Ishikawa (cell line): ENCODE measurements at regions not wholly inside any gene's neighbourhood (a gene's known extent, or its start where the extent isn't known, plus 50 kb on each side); places are given as distances from the start of the nearest gene placed in this dataset.

Source experiments
- CEBPB ChIP-seq: IDR thresholded peaks from 2 replicates; pipeline ENCODE4 v1.6.1; 2012
- CREB1 ChIP-seq: IDR thresholded peaks from 2 replicates; pipeline ENCODE4 v1.6.1; 2012; ENCODE audit warnings: low read depth
- EGR1 ChIP-seq: IDR thresholded peaks from 2 replicates; pipeline ENCODE4 v1.6.1; 2012
- EP300 ChIP-seq: IDR thresholded peaks from 2 replicates; pipeline ENCODE4 v1.6.1; 2012; ENCODE audit warnings: borderline replicate concordance
- FOXM1 ChIP-seq: IDR thresholded peaks from 2 replicates; pipeline ENCODE4 v1.6.1; 2012; ENCODE audit warnings: low read depth, borderline replicate concordance
- NFIC ChIP-seq: IDR thresholded peaks from 2 replicates; pipeline ENCODE4 v1.6.1; 2012
- RAD21 ChIP-seq: IDR thresholded peaks from 2 replicates; pipeline ENCODE4 v1.6.1; 2012; ENCODE audit warnings: low read depth
- TAF1 ChIP-seq: IDR thresholded peaks from 2 replicates; pipeline ENCODE4 v1.6.1; 2012; ENCODE audit warnings: low read depth, mild to moderate bottlenecking
- TCF12 ChIP-seq: IDR thresholded peaks from 2 replicates; pipeline ENCODE4 v1.6.1; 2012; ENCODE audit warnings: low read depth
- TEAD4 ChIP-seq: IDR thresholded peaks from 2 replicates; pipeline ENCODE4 v1.6.1; 2012
- YY1 ChIP-seq: IDR thresholded peaks from 2 replicates; pipeline ENCODE4 v1.6.1; 2012; ENCODE audit warnings: low read depth
- ZBTB7A ChIP-seq: IDR thresholded peaks from 2 replicates; pipeline ENCODE4 v1.6.1; 2012; ENCODE audit warnings: low read depth
- TF ChIP-seq, protein P1 (sequence below): IDR thresholded peaks from 2 replicates; pipeline ENCODE4 v1.6.1; 2012
- TF ChIP-seq, protein P2 (sequence below): IDR thresholded peaks from 2 replicates; pipeline ENCODE4 v1.6.1; 2012
- TF ChIP-seq, protein P3 (sequence below): IDR thresholded peaks from 2 replicates; pipeline ENCODE4 v1.6.1; 2012; ENCODE audit warnings: low read depth, mild to moderate bottlenecking

DNA sequence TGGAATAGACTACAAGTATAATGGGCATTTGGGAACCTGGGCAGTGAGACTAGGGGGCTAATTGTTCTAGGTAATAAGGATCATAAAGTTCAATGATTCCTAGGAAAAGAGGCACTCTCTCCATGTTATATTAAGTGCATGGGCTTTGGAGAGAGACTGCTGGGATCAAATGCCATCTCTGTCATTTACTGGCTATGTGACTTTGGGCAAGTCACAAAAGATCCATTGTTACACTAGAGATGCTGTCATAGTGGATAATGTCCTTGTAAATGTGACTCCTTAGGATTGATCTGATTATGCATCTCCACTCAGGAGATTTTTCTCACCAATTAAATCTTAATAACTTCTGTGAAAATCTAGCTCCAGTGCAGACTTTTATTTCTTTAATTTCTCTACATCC is 156.3 kb upstream of the CACNA2D1 start:
- TF ChIP-seq TEAD4 (no peak), EP300 (no peak)

DNA sequence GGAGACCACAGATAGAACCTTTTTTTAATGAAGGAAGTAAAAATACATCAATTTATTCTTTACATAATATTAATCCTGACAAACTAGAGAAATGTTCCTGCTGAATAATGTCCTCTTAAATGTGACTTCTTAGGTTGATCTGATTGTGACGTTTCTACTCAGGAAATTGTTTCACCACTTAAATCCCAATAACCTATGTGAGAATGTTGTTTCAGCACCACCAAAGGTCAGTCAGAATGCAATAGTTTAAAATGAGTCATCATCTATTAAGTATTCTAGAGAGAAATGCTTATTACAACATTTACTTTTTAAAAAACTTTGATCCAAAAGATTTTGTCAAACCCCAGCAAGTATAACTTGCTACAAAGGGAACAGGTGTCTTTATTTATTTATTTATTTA is 155.4 kb upstream of the CACNA2D1 start:
- TF ChIP-seq, protein P1, sequence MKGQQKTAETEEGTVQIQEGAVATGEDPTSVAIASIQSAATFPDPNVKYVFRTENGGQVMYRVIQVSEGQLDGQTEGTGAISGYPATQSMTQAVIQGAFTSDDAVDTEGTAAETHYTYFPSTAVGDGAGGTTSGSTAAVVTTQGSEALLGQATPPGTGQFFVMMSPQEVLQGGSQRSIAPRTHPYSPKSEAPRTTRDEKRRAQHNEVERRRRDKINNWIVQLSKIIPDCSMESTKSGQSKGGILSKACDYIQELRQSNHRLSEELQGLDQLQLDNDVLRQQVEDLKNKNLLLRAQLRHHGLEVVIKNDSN, result no peak
- TF ChIP-seq RAD21 (no peak), YY1 (no peak), NFIC (no peak), CREB1 (no peak), EGR1 (no peak), FOXM1 (no peak), CEBPB (no peak), EP300 (no peak), TAF1 (no peak), TCF12 (no peak), TEAD4 (no peak)
- TF ChIP-seq, protein P2, sequence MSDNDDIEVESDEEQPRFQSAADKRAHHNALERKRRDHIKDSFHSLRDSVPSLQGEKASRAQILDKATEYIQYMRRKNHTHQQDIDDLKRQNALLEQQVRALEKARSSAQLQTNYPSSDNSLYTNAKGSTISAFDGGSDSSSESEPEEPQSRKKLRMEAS, result no peak
- TF ChIP-seq, protein P3, sequence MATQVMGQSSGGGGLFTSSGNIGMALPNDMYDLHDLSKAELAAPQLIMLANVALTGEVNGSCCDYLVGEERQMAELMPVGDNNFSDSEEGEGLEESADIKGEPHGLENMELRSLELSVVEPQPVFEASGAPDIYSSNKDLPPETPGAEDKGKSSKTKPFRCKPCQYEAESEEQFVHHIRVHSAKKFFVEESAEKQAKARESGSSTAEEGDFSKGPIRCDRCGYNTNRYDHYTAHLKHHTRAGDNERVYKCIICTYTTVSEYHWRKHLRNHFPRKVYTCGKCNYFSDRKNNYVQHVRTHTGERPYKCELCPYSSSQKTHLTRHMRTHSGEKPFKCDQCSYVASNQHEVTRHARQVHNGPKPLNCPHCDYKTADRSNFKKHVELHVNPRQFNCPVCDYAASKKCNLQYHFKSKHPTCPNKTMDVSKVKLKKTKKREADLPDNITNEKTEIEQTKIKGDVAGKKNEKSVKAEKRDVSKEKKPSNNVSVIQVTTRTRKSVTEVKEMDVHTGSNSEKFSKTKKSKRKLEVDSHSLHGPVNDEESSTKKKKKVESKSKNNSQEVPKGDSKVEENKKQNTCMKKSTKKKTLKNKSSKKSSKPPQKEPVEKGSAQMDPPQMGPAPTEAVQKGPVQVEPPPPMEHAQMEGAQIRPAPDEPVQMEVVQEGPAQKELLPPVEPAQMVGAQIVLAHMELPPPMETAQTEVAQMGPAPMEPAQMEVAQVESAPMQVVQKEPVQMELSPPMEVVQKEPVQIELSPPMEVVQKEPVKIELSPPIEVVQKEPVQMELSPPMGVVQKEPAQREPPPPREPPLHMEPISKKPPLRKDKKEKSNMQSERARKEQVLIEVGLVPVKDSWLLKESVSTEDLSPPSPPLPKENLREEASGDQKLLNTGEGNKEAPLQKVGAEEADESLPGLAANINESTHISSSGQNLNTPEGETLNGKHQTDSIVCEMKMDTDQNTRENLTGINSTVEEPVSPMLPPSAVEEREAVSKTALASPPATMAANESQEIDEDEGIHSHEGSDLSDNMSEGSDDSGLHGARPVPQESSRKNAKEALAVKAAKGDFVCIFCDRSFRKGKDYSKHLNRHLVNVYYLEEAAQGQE, result no peak

DNA sequence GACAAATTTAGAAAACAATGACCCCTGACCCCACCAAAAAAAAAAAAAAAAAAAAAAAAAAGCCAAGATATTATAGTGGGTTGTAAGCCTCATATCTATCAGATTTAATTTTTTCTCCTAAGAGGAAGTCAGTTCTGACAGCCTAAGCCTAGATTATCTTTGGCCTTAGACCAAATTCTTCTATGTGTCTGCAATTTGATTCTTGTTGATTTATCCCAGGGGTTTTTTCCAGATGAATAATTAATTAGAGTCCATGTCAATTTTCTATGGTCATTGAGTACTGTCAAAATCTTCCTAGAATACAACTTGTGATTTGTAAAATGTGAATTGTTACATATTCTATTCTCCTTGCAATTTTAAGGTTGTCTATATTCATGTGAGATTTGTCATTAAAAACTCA is 151.6 kb upstream of the CACNA2D1 start:
- TF ChIP-seq CREB1 (no peak), FOXM1 (no peak), RAD21 (no peak), TCF12 (no peak), YY1 (no peak), TEAD4 (no peak), EP300 (no peak)
- TF ChIP-seq, protein P1, result no peak
- TF ChIP-seq, protein P2, result no peak
- TF ChIP-seq, protein P3, result no peak

DNA sequence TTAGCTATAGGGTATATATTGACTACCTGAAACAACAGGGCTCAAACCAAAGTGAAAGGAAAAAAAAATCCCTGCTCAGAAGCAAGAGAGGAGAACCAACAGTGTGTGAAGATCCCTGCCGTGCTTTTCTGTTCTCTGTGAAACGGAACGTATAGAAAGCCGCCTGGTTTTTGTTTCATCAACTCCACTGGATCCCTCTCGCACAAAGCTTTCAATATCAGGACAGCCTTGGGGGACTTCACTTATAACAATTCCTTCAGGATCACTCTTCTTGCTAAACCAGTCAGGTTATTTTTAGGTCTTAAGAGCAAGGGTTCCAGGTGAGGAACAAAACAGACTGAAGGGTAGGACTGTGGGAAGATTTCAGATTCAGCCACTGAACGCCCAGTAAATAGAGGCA is 151.1 kb upstream of the CACNA2D1 start:
- TF ChIP-seq, protein P1, result no peak
- TF ChIP-seq RAD21 (no peak), EP300 (no peak), YY1 (no peak), TAF1 (no peak), TEAD4 (no peak), EGR1 (no peak)
- TF ChIP-seq, protein P3, result no peak
- TF ChIP-seq, protein P2, result no peak

DNA sequence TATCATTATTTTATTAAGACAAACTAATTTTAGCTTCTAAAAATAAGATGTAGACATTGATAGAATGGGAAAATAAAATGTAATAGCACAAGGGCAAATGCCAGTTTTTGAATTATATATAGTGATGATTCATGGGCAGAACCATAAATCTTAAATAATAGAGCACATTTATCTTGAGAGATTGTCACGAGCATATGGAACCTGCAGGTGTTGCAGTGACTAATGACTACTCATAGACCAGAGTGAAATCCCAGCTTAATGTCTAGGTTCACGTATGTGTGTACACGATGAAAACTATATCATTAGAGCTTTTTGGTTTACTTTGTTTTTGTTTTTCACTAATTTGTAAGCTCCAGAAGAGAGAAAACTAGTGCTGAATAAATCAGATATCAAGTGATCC is 150.2 kb upstream of the CACNA2D1 start:
- TF ChIP-seq, protein P3, result no peak
- TF ChIP-seq TEAD4, result no peak
- TF ChIP-seq NFIC, result no peak
- TF ChIP-seq ZBTB7A, result no peak
